T47D (cell line): ENCODE measurements at regions not wholly inside any gene's neighbourhood (a gene's known extent, or its start where the extent isn't known, plus 50 kb on each side); places are given as distances from the start of the nearest gene placed in this dataset.

ENCODE experiments used
- DNase-seq, 2 experiments: peaks; one replicate each; pipeline versions ENCODE4 v3.0.0 to v3.0.0-alpha.2; 2011 to 2012; ENCODE audit warnings: low read depth in 1 of 2, low spot score in 1 of 2
- JUND ChIP-seq: IDR thresholded peaks from 2 replicates; pipeline ENCODE4 v1.6.1; 2012; ENCODE audit warnings: low read depth
- in situ Hi-C: cut with HindIII; loops from 2 replicates; pipeline ENCODE4 v1.10.0; 2016; ENCODE audit warnings: low sequenced_read_pairs, low pct_unique_long_range_greater_than_20kb

DNA sequence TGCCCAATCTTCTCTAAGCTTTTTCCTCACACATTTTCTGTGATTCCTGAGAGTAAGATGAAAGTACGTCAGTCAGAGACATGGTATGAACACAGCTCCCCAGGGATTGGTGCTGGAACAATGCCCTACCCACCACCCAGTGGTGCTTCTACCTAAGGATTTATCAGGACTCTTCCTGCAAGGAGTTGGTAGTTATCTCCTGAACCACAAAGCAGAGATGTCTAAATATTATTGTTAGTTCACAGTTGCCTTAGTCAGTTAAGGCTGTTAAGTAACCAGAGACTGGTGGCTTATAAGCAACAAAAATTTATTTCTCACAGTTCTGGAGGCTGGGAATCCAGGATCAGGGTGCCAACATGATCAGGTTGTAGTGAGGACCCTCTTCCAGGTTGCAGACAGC, 60.3 kb upstream of the CCDC85A start:
- in situ Hi-C loops: no loop called here
- no peak for DNase-seq
- TF ChIP-seq JUND: no peak

- in situ Hi-C loops: no loop called here
- DNase-seq: no peak
- TF ChIP-seq JUND: no peak
These were observed 56.8 kb upstream of the CCDC85A start for GRCh38 chr2:56127010-56127409.

GRCh38 chr2:56127463-56128152, 56.2 kb upstream of the CCDC85A start:
- in situ Hi-C loops: no loop called here
- no peak for DNase-seq
- TF ChIP-seq JUND: no peak

- DNase-seq: no peak
- in situ Hi-C loops: no loop called here
- TF ChIP-seq JUND: no peak
These were observed 55.6 kb upstream of the CCDC85A start for GRCh38 chr2:56128235-56128634.

DNA sequence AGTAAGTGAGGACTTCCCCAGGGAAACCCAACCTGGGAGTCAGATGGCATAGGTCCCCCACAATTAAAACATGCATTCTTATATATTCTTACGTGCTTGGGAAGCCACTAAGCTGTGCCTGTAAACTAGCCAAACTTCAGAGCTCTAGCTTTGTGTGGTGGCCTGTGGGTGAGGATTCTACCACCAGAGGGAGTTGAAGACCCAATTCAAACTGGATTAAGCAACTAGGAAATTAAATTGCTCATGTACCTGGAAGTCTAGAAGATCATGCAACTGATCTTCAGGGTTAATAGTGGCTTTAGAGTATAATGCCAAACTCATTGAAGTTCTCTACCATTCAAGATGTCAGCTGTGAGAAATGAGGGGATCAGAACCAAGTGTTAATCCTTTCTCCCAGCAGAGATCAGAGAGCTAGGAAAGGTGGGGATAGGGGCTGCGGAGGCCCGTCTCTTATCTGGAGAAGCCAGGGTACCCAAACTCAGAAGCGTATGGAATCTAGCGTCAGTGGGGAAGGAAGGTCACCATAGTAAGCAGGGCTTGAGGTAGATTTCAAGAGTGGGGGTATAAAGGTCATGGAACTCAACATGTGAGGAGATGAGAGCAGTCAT, 53.2 kb upstream of the CCDC85A start:
- in situ Hi-C loops: no loop called here
- peak in 1 of 2 experiments; percentile 61 for DNase-seq
- TF ChIP-seq JUND: no peak

DNA sequence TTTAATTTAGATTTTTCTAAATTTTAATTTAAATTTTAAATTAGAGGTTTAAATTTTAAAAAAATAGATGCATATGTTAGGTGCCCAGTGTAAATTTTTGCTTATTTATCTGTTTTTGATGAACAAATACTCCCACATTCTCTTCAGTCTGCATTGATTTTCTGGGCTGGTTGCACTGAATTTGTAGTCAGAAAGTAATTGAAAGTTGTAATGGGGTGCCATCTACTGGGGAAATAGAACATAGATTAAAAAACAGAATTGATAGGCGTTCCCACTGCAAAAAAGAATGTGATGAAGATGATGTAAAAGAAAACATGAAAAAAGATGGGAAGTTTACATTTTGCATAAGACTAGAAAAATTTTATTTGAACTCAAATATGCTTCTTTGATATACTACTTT, 51.7 kb upstream of the CCDC85A start:
- in situ Hi-C loops: no loop called here
- TF ChIP-seq JUND: no peak
- peak; percentile 11 to 57 for DNase-seq

DNA sequence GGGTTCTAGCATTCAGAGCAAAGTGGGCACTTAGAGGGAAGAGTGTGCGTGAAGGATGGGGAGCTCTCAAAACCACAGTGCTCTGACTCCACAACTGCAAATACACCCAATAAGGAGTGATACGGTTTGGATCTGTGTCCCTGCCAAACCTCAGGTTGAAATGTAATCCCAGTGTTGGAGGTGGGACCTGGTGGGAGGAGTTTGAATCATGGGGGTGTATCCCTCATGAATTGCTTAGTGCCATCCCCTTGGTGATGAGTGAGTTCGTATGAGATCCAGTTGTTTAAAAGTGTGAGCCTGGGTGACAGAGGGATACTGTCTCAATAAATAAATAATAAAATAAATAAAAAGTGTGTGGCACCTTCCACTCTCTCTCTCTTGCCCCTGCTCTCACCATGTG, 50.3 kb upstream of the CCDC85A start:
- in situ Hi-C loops: no loop called here
- DNase-seq: no peak
- no peak for TF ChIP-seq JUND

DNA sequence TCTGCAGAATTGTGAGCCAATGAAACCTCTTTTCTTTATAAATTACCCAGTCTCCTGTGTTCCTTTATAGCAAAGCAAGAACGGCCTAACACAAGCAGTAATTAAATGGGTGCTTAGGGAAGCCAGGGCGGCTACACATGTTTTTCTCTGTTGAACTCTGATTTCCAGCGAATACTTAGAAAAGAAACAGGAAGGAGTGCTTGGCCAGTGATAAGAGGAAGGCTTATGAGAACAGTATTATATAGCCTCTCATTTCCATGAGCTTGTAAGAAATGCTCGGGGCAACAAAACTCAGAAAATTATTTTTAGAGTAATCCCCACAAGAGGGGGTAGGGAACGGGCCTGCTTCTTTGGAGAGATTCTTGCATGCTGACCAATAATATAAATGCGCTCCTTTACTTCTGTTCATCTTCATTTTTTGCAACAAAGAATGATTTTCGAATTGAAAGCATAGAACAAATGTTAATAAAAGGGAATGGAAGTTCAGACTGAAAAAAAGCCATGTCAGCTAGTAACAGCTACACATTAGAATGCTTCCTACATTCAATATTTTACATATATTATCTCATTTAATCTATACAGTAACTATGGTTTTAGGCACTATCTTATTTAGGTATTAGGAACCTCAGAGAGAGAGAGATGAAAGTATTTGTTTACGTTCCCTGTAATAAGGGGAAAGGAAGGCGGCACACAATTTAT, 49.7 kb upstream of the CCDC85A start:
- no peak for TF ChIP-seq JUND
- in situ Hi-C loops: no loop called here

More for the DNA sequence above, 49.7 kb upstream of the CCDC85A start:
- no peak for DNase-seq
